HepG2 (cell line): ENCODE measurements at regions not wholly inside any gene's neighbourhood (a gene's known extent, or its start where the extent isn't known, plus 50 kb on each side); places are given as distances from the start of the nearest gene placed in this dataset.

Source experiments
- ATAC-seq: fragments of 200-7000 bp; cut with Tn5 transposase; 3 replicates; pipeline ENCODE4 v1.9.1; 2020; ENCODE audit warnings: mild to moderate bottlenecking, moderate library complexity
- BruUV-seq: library from RNA; stranded (reverse); fragments of 400-500 nt; replicated peaks from 2 replicates; lab custom pipeline; 2021; lab: Mats Ljungman, UMichigan
- CTCF ChIA-PET: fragments of 300-600 bp; formaldehyde crosslinking; extraction: SDS; loops from one replicate; lab custom pipeline; 2021; ENCODE audit warnings: low total read pairs, inconsistent platforms, low intra/inter-chr PET ratio; lab: Yijun Ruan, JAX
- POLR2A ChIA-PET: fragments of 350-600 bp; sonication (Branson Sonifier 250); formaldehyde crosslinking; loops from one replicate; lab custom pipeline; 2020; ENCODE audit warnings: antibody characterized with exemption, inconsistent platforms; lab: Yijun Ruan, JAX
- DNase-seq: peaks from one replicate; pipeline ENCODE4 v3.0.0-alpha.2; 2015; ENCODE audit warnings: low spot score
- FAIRE-seq: peaks from 3 replicates; lab custom pipeline; 2011; peaks lifted over from hg19 to GRCh38; lab: Jason Lieb, UNC
- H2AFZ ChIP-seq: one replicate; pipeline ENCODE4 v1.6.1; 2011; ENCODE audit warnings: low read length, inconsistent platforms
- H3K27ac ChIP-seq: fragments of 300-600 bp; 3 replicates; pipeline ENCODE4 v1.8.0; 2011; ENCODE audit warnings: mixed run types, mild to moderate bottlenecking, mixed read lengths, low read length, inconsistent platforms; ENCODE audit not compliant: insufficient read depth; ENCODE audit errors: extremely low read length
- H3K27me3 ChIP-seq, 2 experiments: fragments of 200-600 bp in 1 of 2; 2 replicates in 1 of 2; 3 replicates in 1 of 2; pipeline versions ENCODE4 v1.6.0 to v1.8.0; 2011; ENCODE audit warnings: low read length in 2 of 2, mild to moderate bottlenecking in 2 of 2, moderate library complexity in 2 of 2, inconsistent platforms in 1 of 2; ENCODE audit not compliant: insufficient read depth in 2 of 2, control insufficient read depth in 1 of 2
- H3K36me3 ChIP-seq, 2 experiments: fragments of 200-600 bp in 1 of 2; replicated peaks in 1 of 2; 2 replicates in 1 of 2; 3 replicates in 1 of 2; pipeline versions ENCODE4 v1.5.1 to v1.8.0; 2011; ENCODE audit warnings: low read length in 2 of 2, inconsistent platforms in 1 of 2; ENCODE audit not compliant: insufficient read depth in 2 of 2, control insufficient read depth in 1 of 2
- H3K4me1 ChIP-seq: 2 replicates; pipeline ENCODE4 v1.5.1; 2012; ENCODE audit warnings: low read length, inconsistent platforms; ENCODE audit not compliant: insufficient read depth
- H3K4me2 ChIP-seq: 2 replicates; pipeline ENCODE4 v1.6.0; 2011; ENCODE audit warnings: low read depth, low read length, inconsistent platforms
- H3K4me3 ChIP-seq, 3 experiments: fragments of 200-600 bp in 1 of 3; sonication (generic), shearing (Covaris generic) in 1 of 3; replicated peaks in 1 of 3; 2 replicates each; pipeline ENCODE4 v1.5.1; 2011 to 2016; ENCODE audit warnings: low read length in 3 of 3, inconsistent platforms in 2 of 3, low read depth in 2 of 3, mild to moderate bottlenecking in 2 of 3, control low read depth in 1 of 3, mixed read lengths in 1 of 3; ENCODE audit not compliant: insufficient read depth in 1 of 3
- H3K79me2 ChIP-seq: one replicate; pipeline ENCODE4 v1.6.1; 2011; ENCODE audit warnings: low read length, inconsistent platforms; ENCODE audit not compliant: insufficient read depth
- H3K9ac ChIP-seq: 2 replicates; pipeline ENCODE4 v1.6.0; 2011; ENCODE audit warnings: mild to moderate bottlenecking, low read depth, low read length, inconsistent platforms; ENCODE audit not compliant: insufficient read depth
- H3K9me3 ChIP-seq: 2 replicates; pipeline ENCODE4 v1.5.1; 2012; ENCODE audit warnings: mild to moderate bottlenecking, low read length
- H4K20me1 ChIP-seq: 2 replicates; pipeline ENCODE4 v1.6.0; 2011; ENCODE audit warnings: inconsistent platforms, mild to moderate bottlenecking, low read length, moderate library complexity; ENCODE audit not compliant: insufficient read depth
- ARID2 ChIP-seq: sonication (generic); formaldehyde crosslinking; IDR thresholded peaks from 2 replicates; pipeline ENCODE4 v1.8.1; 2022; ENCODE audit warnings: mild to moderate bottlenecking, missing genetic modification reagents, borderline replicate concordance
- BRCA1 ChIP-seq: sonication (generic); formaldehyde crosslinking; IDR thresholded peaks from 2 replicates; pipeline ENCODE4 v1.4.0; 2020; ENCODE audit warnings: missing genetic modification reagents
- GATAD2A ChIP-seq: IDR thresholded peaks from 2 replicates; pipeline ENCODE4 v1.6.1; 2016
- NFE2 ChIP-seq: sonication (generic); formaldehyde crosslinking; IDR thresholded peaks from 2 replicates; pipeline ENCODE4 v1.4.0; 2020; ENCODE audit warnings: missing genetic modification reagents
- NFE2L2 ChIP-seq: fragments of 150-350 bp; IDR thresholded peaks from 2 replicates; pipeline ENCODE4 v1.6.1; 2014; ENCODE audit warnings: low read length
- PAWR ChIP-seq: sonication (generic); formaldehyde crosslinking; IDR thresholded peaks from 2 replicates; pipeline ENCODE4 v1.4.0; 2020; ENCODE audit warnings: missing genetic modification reagents, mild to moderate bottlenecking, borderline replicate concordance
- THAP7 ChIP-seq: sonication (generic); formaldehyde crosslinking; IDR thresholded peaks from 2 replicates; pipeline ENCODE4 v1.8.1; 2023; ENCODE audit warnings: mild to moderate bottlenecking, missing genetic modification reagents
- TIGD3 ChIP-seq: sonication (generic); formaldehyde crosslinking; IDR thresholded peaks from 2 replicates; pipeline ENCODE4 v1.5.1; 2020; ENCODE audit warnings: mild to moderate bottlenecking, missing genetic modification reagents, borderline replicate concordance
- ZFP36L1 ChIP-seq: sonication (generic); formaldehyde crosslinking; IDR thresholded peaks from 2 replicates; pipeline ENCODE4 v1.8.0; 2022; ENCODE audit warnings: mild to moderate bottlenecking, missing genetic modification reagents, moderate library complexity
- ZFP41 ChIP-seq: sonication (generic); formaldehyde crosslinking; IDR thresholded peaks from 2 replicates; pipeline ENCODE4 v1.4.0; 2020; ENCODE audit warnings: mild to moderate bottlenecking, missing genetic modification reagents, borderline replicate concordance
- ZNF614 ChIP-seq: IDR thresholded peaks from 2 replicates; pipeline ENCODE4 v1.6.1; 2018; ENCODE audit warnings: missing biosample characterization, missing genetic modification reagents, inconsistent platforms, borderline replicate concordance
- ZNF672 ChIP-seq: sonication (generic); formaldehyde crosslinking; IDR thresholded peaks from 2 replicates; pipeline ENCODE4 v1.8.1; 2022; ENCODE audit warnings: missing genetic modification reagents
- ZNF790 ChIP-seq: sonication (generic); formaldehyde crosslinking; IDR thresholded peaks from 2 replicates; pipeline ENCODE4 v1.8.0; 2022; ENCODE audit warnings: missing genetic modification reagents, mild to moderate bottlenecking, borderline replicate concordance
- WGBS: methylation state at CpG from one replicate; pipeline ENCODE4 v1.1.6; 2017; ENCODE audit warnings: low lambda C conversion rate; 5-methylcytosine and 5-hydroxymethylcytosine counted together
- in situ Hi-C: cut with HindIII; loops from 2 replicates; pipeline ENCODE4 v1.10.0; 2017; ENCODE audit warnings: low pct_unique_long_range_greater_than_20kb; ENCODE audit not compliant: extremely low pct_ligation_motif_present
- intact Hi-C: fragments of 100-400 bp; cut with micrococcal nuclease; formaldehyde crosslinking; loops from one replicate; pipeline ENCODE4 v1.10.0; 2022; ENCODE audit not compliant: unreplicated experiment
- TF ChIP-seq, protein P1 (sequence below): sonication (generic); formaldehyde crosslinking; IDR thresholded peaks from 2 replicates; pipeline ENCODE4 v1.5.0; 2020; ENCODE audit warnings: missing genetic modification reagents

DNA sequence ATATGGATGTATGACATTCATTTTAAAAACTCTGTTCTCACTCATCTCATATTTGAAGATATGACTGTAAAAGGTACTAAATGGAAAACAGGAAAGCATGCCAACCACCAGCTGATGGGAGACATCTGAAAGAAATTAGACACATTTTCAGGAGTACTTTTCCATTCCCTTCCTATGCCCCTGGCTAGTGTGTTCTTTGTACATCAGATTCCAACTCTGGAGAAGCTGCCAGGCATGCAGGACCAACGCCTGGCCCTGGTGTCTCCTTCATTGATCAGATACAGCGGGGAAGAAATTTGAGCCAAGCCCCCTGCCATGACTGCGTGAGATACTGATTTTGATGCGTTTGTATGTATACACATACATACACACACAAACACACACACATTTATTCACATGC is 599.0 kb upstream of the SYT4 start:
- H3K36me3 ChIP-seq = no peaks in the 10 kb centered on the region
- ChIA-PET CTCF (no interaction called here), POLR2A (no interaction called here)
- no peak for TF ChIP-seq ZNF672 (CRISPR knock-in tag)
- TF ChIP-seq THAP7 (CRISPR knock-in tag) = no peak
- no peak for TF ChIP-seq ZNF790 (CRISPR knock-in tag)
- no peak for TF ChIP-seq ZFP41 (CRISPR knock-in tag)
- TF ChIP-seq ZFP36L1 (CRISPR knock-in tag) = no peak
- no peak for TF ChIP-seq ZNF614 (CRISPR knock-in tag)
- no peak for TF ChIP-seq NFE2L2
- no peak for TF ChIP-seq TIGD3
- no peak for TF ChIP-seq PAWR
- no peak for TF ChIP-seq NFE2 (CRISPR knock-in tag)
- no peak for TF ChIP-seq ARID2 (CRISPR knock-in tag)
- no peak for TF ChIP-seq BRCA1 (CRISPR knock-in tag)
- no peak for TF ChIP-seq GATAD2A (CRISPR knock-in tag)
- TF ChIP-seq, protein P1, sequence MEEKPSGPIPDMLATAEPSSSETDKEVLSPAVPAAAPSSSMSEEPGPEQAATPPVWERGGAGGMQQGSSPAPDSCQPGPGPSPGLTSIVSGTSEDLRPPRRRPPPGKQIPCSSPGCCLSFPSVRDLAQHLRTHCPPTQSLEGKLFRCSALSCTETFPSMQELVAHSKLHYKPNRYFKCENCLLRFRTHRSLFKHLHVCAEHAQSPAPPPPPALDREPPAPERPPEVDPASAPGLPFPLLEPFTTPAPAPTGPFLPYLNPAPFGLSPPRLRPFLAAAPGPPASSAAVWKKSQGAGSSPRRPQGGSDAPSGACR (CRISPR knock-in tag) = no peak
- no peak for DNase-seq
- no TSS peak for BruUV-seq
- in situ Hi-C loops = no loop called here
- no peak overlapping the region for H3K4me2 ChIP-seq
- no peak overlapping the region for H3K4me3 ChIP-seq
- H3K27ac ChIP-seq = no peak overlapping the region
- 2% methylated on average over 4 of the region's 4 CpGs for WGBS
- no peak for ATAC-seq
- intact Hi-C loops = no loop called here
- H2AFZ ChIP-seq = no peak overlapping the region
- no peak for FAIRE-seq
- no peak overlapping the region for H3K9ac ChIP-seq
- H4K20me1 ChIP-seq = no peaks in the 10 kb centered on the region
- H3K79me2 ChIP-seq = no peaks in the 10 kb centered on the region
- H3K4me1 ChIP-seq = no peaks in the 10 kb centered on the region
- no peaks in the 10 kb centered on the region for H3K27me3 ChIP-seq
- H3K9me3 ChIP-seq = peaks cover 46% of the 10 kb centered on the region
